ENCODE measurements at regions not wholly inside any gene's neighbourhood (a gene's known extent, or its start where the extent isn't known, plus 50 kb on each side); places are given as distances from the start of the nearest gene placed in this dataset.
"Not testable (repeated sequence)": the region's sequence is repeated elsewhere in the genome, so short reads cannot be mapped to it uniquely, and the experiment has no call there.

DNA sequence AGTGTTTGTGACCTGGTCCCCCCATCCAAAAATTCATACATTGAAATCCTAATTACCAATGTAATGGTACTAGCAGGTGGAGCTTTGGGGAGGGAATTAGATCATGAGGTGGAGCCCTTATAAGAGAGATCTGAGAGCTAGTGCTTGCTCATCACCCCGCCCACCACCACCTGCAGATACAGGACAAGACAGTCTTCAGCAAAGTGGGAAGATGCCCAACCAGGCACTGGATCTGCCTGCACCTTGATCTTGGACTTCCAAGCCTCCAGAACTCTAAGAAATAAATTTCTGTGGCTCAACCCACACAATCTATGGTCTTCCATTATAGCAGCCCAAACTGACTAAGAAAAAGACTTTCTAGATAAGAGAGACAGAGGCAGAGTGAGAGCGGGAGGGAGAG is 343.4 kb downstream of the LRRIQ3 start:
- no peak overlapping the region for H4K5ac ChIP-seq (ENCODE audit: low read length)
- no peak overlapping the region for H3K4ac ChIP-seq (ENCODE audit: low read depth, low read length)

DNA sequence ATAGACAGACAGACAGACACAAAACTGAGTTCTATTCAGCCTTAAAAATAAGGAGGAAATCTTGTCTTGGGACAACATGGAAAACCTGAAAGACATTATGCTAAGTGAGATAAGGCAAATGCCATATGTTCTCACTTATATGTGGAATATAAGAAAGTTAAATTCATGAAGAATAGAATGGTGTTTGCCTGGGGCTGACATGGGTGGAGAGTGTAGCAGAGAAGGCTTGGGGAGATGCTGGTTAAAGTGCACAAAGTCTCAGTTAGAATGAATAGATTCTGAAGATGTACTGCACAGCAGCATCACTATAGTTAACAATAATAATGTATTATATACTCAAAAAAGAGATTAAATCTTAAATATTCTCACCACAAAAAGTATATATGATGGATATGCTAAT is 355.5 kb downstream of the LRRIQ3 start:
- Histone ChIP-seq H4K8ac (ENCODE audit: low read depth, low read length) (no peak overlapping the region), H2BK15ac (replicated peaks; ENCODE audit: low read depth) (no peak overlapping the region), H2BK120ac (ENCODE audit: low read depth, low read length) (no peak overlapping the region), H3K23ac (ENCODE audit: low read length) (no peak overlapping the region), H3K4me3 (ENCODE audit: low read length) (no peak overlapping the region), H3K36me3 (ENCODE audit: control insufficient read depth, insufficient read depth, low read length) (no peaks in the 10 kb centered on the region), H2AK5ac (ENCODE audit: low read length) (no peak overlapping the region), H3K4me2 (ENCODE audit: low read length) (no peak overlapping the region), H4K5ac (ENCODE audit: low read length) (no peak overlapping the region), H3K79me1 (ENCODE audit: low read length) (no peaks in the 10 kb centered on the region), H3K27me3 (ENCODE audit: insufficient read depth, low read length, poor library complexity) (no peaks in the 10 kb centered on the region), H3K79me2 (ENCODE audit: control insufficient read depth, insufficient read depth, low read length) (no peaks in the 10 kb centered on the region), H3K4me1 (ENCODE audit: control insufficient read depth, low read depth, low read length) (no peaks in the 10 kb centered on the region), H3K56ac (ENCODE audit: low read length) (no peak overlapping the region), H3K9ac (ENCODE audit: low read length) (no peak overlapping the region), H3K27ac (ENCODE audit: low read depth, low read length) (no peak overlapping the region), H3K18ac (ENCODE audit: low read length) (no peak overlapping the region), H3K4ac (ENCODE audit: low read depth, low read length) (no peak overlapping the region), H2BK5ac (ENCODE audit: low read length) (no peak overlapping the region)
- no peak for DNase-seq

More for the DNA sequence above, 343.4 kb downstream of the LRRIQ3 start:
- H3K23ac ChIP-seq (ENCODE audit: low read length): no peak overlapping the region
- no peak overlapping the region for H2BK5ac ChIP-seq (ENCODE audit: low read length)
- H2BK15ac ChIP-seq (replicated peaks; ENCODE audit: low read depth): no peak overlapping the region
- H3K4me1 ChIP-seq (ENCODE audit: control insufficient read depth, low read depth, low read length): no peaks in the 10 kb centered on the region
- WGBS (ENCODE audit: extremely low coverage, insufficient coverage, low lambda C conversion rate): no CpG with 5 or more reads among the region's 2 CpGs
- H4K8ac ChIP-seq (ENCODE audit: low read depth, low read length): no peak overlapping the region
- H3K9ac ChIP-seq (ENCODE audit: low read length): no peak overlapping the region
- no peak overlapping the region for H2BK120ac ChIP-seq (ENCODE audit: low read depth, low read length)
- H2AK5ac ChIP-seq (ENCODE audit: low read length): no peak overlapping the region
- H3K4me2 ChIP-seq (ENCODE audit: low read length): no peak overlapping the region
- H3K79me1 ChIP-seq (ENCODE audit: low read length): no peaks in the 10 kb centered on the region
- no peak overlapping the region for H3K27ac ChIP-seq (ENCODE audit: low read depth, low read length)
- no peak overlapping the region for H3K4me3 ChIP-seq (ENCODE audit: low read length)
- no peaks in the 10 kb centered on the region for H3K79me2 ChIP-seq (ENCODE audit: control insufficient read depth, insufficient read depth, low read length)
- H3K18ac ChIP-seq (ENCODE audit: low read length): no peak overlapping the region
- DNase-seq: no peak
- no peaks in the 10 kb centered on the region for H3K27me3 ChIP-seq (ENCODE audit: insufficient read depth, low read length, poor library complexity)
- no peak overlapping the region for H3K56ac ChIP-seq (ENCODE audit: low read length)
- H3K36me3 ChIP-seq (ENCODE audit: control insufficient read depth, insufficient read depth, low read length): no peaks in the 10 kb centered on the region

DNA sequence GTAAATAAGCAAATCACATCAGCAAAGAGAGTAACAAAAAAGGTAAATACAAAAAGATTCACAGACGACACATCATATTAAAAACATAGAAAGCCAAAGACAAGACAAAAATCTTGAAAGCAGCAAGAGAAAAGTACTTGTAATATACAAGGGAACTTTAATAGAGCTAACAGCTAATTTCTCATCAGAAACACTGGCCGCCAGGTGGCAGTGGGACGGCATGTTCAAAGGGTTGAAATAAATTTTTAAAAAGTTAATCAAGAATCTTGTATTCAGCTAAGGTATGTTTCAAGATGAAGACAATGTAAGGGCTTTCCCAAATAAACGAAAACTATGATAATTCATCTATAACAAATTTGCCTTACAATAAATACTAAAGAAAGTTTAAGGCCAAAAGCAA is 358.1 kb downstream of the LRRIQ3 start:
- H4K8ac ChIP-seq (ENCODE audit: low read depth, low read length): no peak overlapping the region
- no peak overlapping the region for H2BK120ac ChIP-seq (ENCODE audit: low read depth, low read length)
- H3K4me1 ChIP-seq (ENCODE audit: control insufficient read depth, low read depth, low read length): no peaks in the 10 kb centered on the region
- H3K36me3 ChIP-seq (ENCODE audit: control insufficient read depth, insufficient read depth, low read length): no peaks in the 10 kb centered on the region
- H3K56ac ChIP-seq (ENCODE audit: low read length): no peak overlapping the region
- no peak overlapping the region for H3K4me3 ChIP-seq (ENCODE audit: low read length)
- H3K79me1 ChIP-seq (ENCODE audit: low read length): no peaks in the 10 kb centered on the region
- no peak overlapping the region for H3K9ac ChIP-seq (ENCODE audit: low read length)
- H3K27me3 ChIP-seq (ENCODE audit: insufficient read depth, low read length, poor library complexity): no peaks in the 10 kb centered on the region
- no peak overlapping the region for H2AK5ac ChIP-seq (ENCODE audit: low read length)
- H3K27ac ChIP-seq (ENCODE audit: low read depth, low read length): no peak overlapping the region
- DNase-seq: peak; percentile 13
- no peak overlapping the region for H3K4me2 ChIP-seq (ENCODE audit: low read length)
- H2BK15ac ChIP-seq (replicated peaks; ENCODE audit: low read depth): no peak overlapping the region
- no peak overlapping the region for H3K18ac ChIP-seq (ENCODE audit: low read length)
- H4K5ac ChIP-seq (ENCODE audit: low read length): no peak overlapping the region
- no CpG with 5 or more reads among the region's 4 CpGs for WGBS (ENCODE audit: extremely low coverage, insufficient coverage, low lambda C conversion rate)
- no peak overlapping the region for H3K23ac ChIP-seq (ENCODE audit: low read length)
- H3K4ac ChIP-seq (ENCODE audit: low read depth, low read length): no peak overlapping the region
- no peak overlapping the region for H2BK5ac ChIP-seq (ENCODE audit: low read length)
- H3K79me2 ChIP-seq (ENCODE audit: control insufficient read depth, insufficient read depth, low read length): no peaks in the 10 kb centered on the region

DNA sequence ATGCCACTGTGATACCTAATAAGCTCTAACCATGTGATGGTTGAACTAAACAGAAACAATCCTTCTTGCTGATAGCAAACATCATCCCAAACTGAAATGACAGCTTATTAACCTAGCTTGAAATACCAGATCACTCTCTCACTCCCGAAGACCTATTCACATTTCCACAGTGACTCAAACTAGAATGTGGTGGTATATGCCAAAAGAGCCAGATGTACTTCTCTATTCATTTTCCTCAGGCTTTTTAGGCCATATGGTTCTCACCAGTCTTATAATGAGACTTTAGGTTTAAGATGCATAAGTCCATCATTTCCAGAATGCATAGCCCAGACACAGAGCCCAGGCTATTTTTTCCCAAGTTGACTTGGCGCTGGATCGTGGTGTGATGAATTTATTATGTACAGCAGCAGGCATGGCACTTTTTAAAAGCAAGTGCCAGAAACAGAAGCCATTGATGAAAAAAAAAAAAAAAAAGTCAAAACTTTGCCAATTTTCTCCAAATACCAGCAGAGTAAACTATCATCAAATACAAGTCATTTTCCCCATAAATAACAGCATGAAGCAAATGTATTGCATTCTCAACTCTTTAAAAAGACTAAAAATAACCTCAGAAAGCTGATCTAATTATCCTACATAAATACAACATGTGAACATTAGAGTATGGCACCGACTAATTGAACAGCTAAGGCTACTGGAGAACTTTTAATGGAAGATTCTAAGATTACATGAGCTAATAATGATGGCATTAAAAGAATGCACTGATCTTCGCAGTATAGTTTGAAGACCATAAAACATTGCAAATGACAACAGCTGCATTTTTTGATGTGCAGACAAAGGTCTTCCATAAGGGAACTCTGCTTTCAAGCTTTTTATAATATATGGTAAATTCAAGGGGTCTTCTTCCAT is 365.4 kb downstream of the LRRIQ3 start:
- Histone ChIP-seq H3K79me1 (ENCODE audit: low read length) (no peaks in the 10 kb centered on the region), H3K36me3 (ENCODE audit: control insufficient read depth, insufficient read depth, low read length) (no peaks in the 10 kb centered on the region), H3K4ac (ENCODE audit: low read depth, low read length) (no peak overlapping the region), H3K56ac (ENCODE audit: low read length) (no peak overlapping the region), H4K8ac (ENCODE audit: low read depth, low read length) (no peak overlapping the region), H3K18ac (ENCODE audit: low read length) (no peak overlapping the region), H2BK15ac (replicated peaks; ENCODE audit: low read depth) (no peak overlapping the region), H4K5ac (ENCODE audit: low read length) (no peak overlapping the region), H2BK5ac (ENCODE audit: low read length) (no peak overlapping the region), H3K4me2 (ENCODE audit: low read length) (no peak overlapping the region), H3K9ac (ENCODE audit: low read length) (no peak overlapping the region), H3K27me3 (ENCODE audit: insufficient read depth, low read length, poor library complexity) (no peaks in the 10 kb centered on the region), H3K27ac (ENCODE audit: low read depth, low read length) (no peak overlapping the region), H3K23ac (ENCODE audit: low read length) (no peak overlapping the region), H2BK120ac (ENCODE audit: low read depth, low read length) (no peak overlapping the region), H3K4me3 (ENCODE audit: low read length) (no peak overlapping the region), H2AK5ac (ENCODE audit: low read length) (no peak overlapping the region), H3K79me2 (ENCODE audit: control insufficient read depth, insufficient read depth, low read length) (no peaks in the 10 kb centered on the region), H3K4me1 (ENCODE audit: control insufficient read depth, low read depth, low read length) (no peaks in the 10 kb centered on the region)
- WGBS (ENCODE audit: extremely low coverage, insufficient coverage, low lambda C conversion rate): no CpG with 5 or more reads among the region's 5 CpGs
- DNase-seq: no peak

DNA sequence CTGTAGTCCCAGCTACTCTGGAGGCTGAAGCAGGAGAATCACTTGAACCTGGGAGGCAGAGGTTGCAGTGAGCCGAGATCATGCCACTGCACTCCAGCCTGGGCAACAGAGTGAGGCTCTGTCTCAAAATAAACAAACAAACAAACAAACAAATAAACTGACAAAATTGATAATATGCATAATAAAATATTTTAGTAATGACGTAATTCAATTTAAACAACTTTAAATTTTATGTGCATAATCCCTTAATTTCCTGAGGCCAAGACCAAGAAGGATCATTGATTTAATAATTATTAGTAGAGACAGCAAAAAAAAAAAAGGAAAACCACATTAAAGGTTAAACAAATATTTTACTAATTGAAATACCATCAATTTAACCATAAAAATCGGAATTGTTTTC is 370.7 kb downstream of the LRRIQ3 start:
- H4K5ac ChIP-seq (ENCODE audit: low read length); H4K8ac ChIP-seq (ENCODE audit: low read depth, low read length); H3K27me3 ChIP-seq (ENCODE audit: insufficient read depth, low read length, poor library complexity); H2BK5ac ChIP-seq (ENCODE audit: low read length); H2BK120ac ChIP-seq (ENCODE audit: low read depth, low read length); H3K4me3 ChIP-seq (ENCODE audit: low read length); H3K9ac ChIP-seq (ENCODE audit: low read length); H3K4ac ChIP-seq (ENCODE audit: low read depth, low read length); H3K36me3 ChIP-seq (ENCODE audit: control insufficient read depth, insufficient read depth, low read length); DNase-seq; H3K56ac ChIP-seq (ENCODE audit: low read length); H2AK5ac ChIP-seq (ENCODE audit: low read length); H3K23ac ChIP-seq (ENCODE audit: low read length); H3K4me1 ChIP-seq (ENCODE audit: control insufficient read depth, low read depth, low read length); H3K79me2 ChIP-seq (ENCODE audit: control insufficient read depth, insufficient read depth, low read length); H3K79me1 ChIP-seq (ENCODE audit: low read length); H3K18ac ChIP-seq (ENCODE audit: low read length); H3K27ac ChIP-seq (ENCODE audit: low read depth, low read length); H2BK15ac ChIP-seq (replicated peaks; ENCODE audit: low read depth); H3K4me2 ChIP-seq (ENCODE audit: low read length): not testable (repeated sequence)
- no CpG with 5 or more reads among the region's 3 CpGs for WGBS (ENCODE audit: extremely low coverage, insufficient coverage, low lambda C conversion rate)

DNA sequence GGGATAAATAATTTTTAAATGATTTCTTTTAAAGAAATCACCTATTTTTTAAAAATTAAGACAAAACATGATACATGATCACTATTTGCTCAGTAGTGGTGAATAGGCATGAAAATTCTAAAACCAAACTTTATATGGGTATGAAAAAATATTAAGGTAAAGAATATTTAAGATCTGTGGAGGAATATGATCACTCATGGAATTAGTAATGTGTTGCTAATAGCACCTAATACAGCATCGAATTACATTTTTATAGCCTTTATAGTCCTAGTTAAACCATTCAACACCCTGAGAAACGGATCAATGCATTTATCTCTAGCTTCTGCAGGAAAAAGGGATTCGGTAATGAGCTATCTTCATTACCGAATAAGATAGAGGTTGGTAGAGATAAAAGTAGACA is 373.9 kb downstream of the LRRIQ3 start:
- Histone ChIP-seq H3K79me2 (ENCODE audit: control insufficient read depth, insufficient read depth, low read length) (no peaks in the 10 kb centered on the region), H3K56ac (ENCODE audit: low read length) (no peak overlapping the region), H2BK15ac (replicated peaks; ENCODE audit: low read depth) (no peak overlapping the region), H3K4ac (ENCODE audit: low read depth, low read length) (no peak overlapping the region), H3K27me3 (ENCODE audit: insufficient read depth, low read length, poor library complexity) (no peaks in the 10 kb centered on the region), H2BK120ac (ENCODE audit: low read depth, low read length) (no peak overlapping the region), H3K4me3 (ENCODE audit: low read length) (no peak overlapping the region), H3K23ac (ENCODE audit: low read length) (no peak overlapping the region), H4K5ac (ENCODE audit: low read length) (no peak overlapping the region), H3K79me1 (ENCODE audit: low read length) (no peaks in the 10 kb centered on the region), H3K4me2 (ENCODE audit: low read length) (no peak overlapping the region), H3K9ac (ENCODE audit: low read length) (no peak overlapping the region), H2AK5ac (ENCODE audit: low read length) (no peak overlapping the region), H2BK5ac (ENCODE audit: low read length) (no peak overlapping the region), H3K18ac (ENCODE audit: low read length) (no peak overlapping the region), H3K36me3 (ENCODE audit: control insufficient read depth, insufficient read depth, low read length) (no peaks in the 10 kb centered on the region), H3K4me1 (ENCODE audit: control insufficient read depth, low read depth, low read length) (no peaks in the 10 kb centered on the region), H4K8ac (ENCODE audit: low read depth, low read length) (no peak overlapping the region), H3K27ac (ENCODE audit: low read depth, low read length) (no peak overlapping the region)
- no CpG with 5 or more reads among the region's 4 CpGs for WGBS (ENCODE audit: extremely low coverage, insufficient coverage, low lambda C conversion rate)
- no peak for DNase-seq

Data from mesendoderm (in vitro differentiated cells).